IMR-90 (cell line): ENCODE measurements at regions not wholly inside any gene's neighbourhood (a gene's known extent, or its start where the extent isn't known, plus 50 kb on each side); places are given as distances from the start of the nearest gene placed in this dataset.

Experiments used
- BHLHE40 ChIP-seq: fragments of 150-350 bp; IDR thresholded peaks from 2 replicates; pipeline ENCODE4 v1.6.1; 2016; ENCODE audit warnings: mild to moderate bottlenecking, low read depth, low read length
- CEBPB ChIP-seq: IDR thresholded peaks from 2 replicates; pipeline ENCODE4 v1.6.1; 2012; ENCODE audit warnings: low read depth, low read length, improper control_type of control experiment
- CHD1 ChIP-seq: IDR thresholded peaks from 2 replicates; pipeline ENCODE4 v1.6.1; 2012; ENCODE audit warnings: low read depth, low read length, improper control_type of control experiment
- CTCF ChIP-seq: conservative IDR thresholded peaks from 2 replicates; pipeline ENCODE4 v1.5.1; 2012; ENCODE audit warnings: mild to moderate bottlenecking, low read depth, low read length, improper control_type of control experiment
- ELK1 ChIP-seq: fragments of 150-350 bp; IDR thresholded peaks from 2 replicates; pipeline ENCODE4 v1.6.1; 2016; ENCODE audit warnings: low read depth, mild to moderate bottlenecking, low read length, moderate library complexity, borderline replicate concordance
- FOS ChIP-seq: fragments of 150-350 bp; IDR thresholded peaks from 2 replicates; pipeline ENCODE4 v1.6.1; 2016; ENCODE audit warnings: low read depth, low read length
- MAZ ChIP-seq: IDR thresholded peaks from 2 replicates; pipeline ENCODE4 v1.6.1; 2012; ENCODE audit warnings: low read depth, mild to moderate bottlenecking, low read length, improper control_type of control experiment, moderate library complexity, borderline replicate concordance
- POLR2A ChIP-seq: IDR thresholded peaks from 2 replicates; pipeline ENCODE4 v1.6.1; 2012; ENCODE audit warnings: mild to moderate bottlenecking, low read depth, low read length
- RFX5 ChIP-seq: IDR thresholded peaks from 2 replicates; pipeline ENCODE4 v1.8.0; 2012; ENCODE audit warnings: low read depth, mild to moderate bottlenecking, low read length, moderate library complexity
- SMC3 ChIP-seq: fragments of 150-350 bp; IDR thresholded peaks from 2 replicates; pipeline ENCODE4 v1.6.1; 2016; ENCODE audit warnings: low read depth, mild to moderate bottlenecking, antibody characterized with exemption, low read length, moderate library complexity
- USF2 ChIP-seq: fragments of 150-350 bp; IDR thresholded peaks from 2 replicates; pipeline ENCODE4 v1.6.1; 2017; ENCODE audit warnings: mild to moderate bottlenecking, antibody characterized with exemption, low read length, low read depth

- TF ChIP-seq CTCF (no peak), POLR2A (no peak), MAZ (no peak), USF2 (no peak), FOS (no peak), CHD1 (no peak), ELK1 (no peak), CEBPB (no peak), RFX5 (no peak), BHLHE40 (no peak), SMC3 (no peak)
Measured at GRCh38 chr3:176724394-176724759, 472.9 kb downstream of the TBL1XR1 start.
